ENCODE measurements at regions not wholly inside any gene's neighbourhood (a gene's known extent, or its start where the extent isn't known, plus 50 kb on each side); places are given as distances from the start of the nearest gene placed in this dataset.
"Not testable (repeated sequence)": the region's sequence is repeated elsewhere in the genome, so short reads cannot be mapped to it uniquely, and the experiment has no call there.

GRCh38 chr20:5390720-5391119, 74.0 kb upstream of the PROKR2 start:
- H3K4me3 ChIP-seq (ENCODE audit: insufficient read depth, low read depth, low read length), result no peak overlapping the region
- H3K27me3 ChIP-seq (ENCODE audit: control insufficient read depth, insufficient read depth, low read length), result no peaks in the 10 kb centered on the region
- H3K36me3 ChIP-seq (replicated peaks; ENCODE audit: control insufficient read depth, insufficient read depth, low read length), result no peaks in the 10 kb centered on the region
- DNase-seq, result no peak

DNA sequence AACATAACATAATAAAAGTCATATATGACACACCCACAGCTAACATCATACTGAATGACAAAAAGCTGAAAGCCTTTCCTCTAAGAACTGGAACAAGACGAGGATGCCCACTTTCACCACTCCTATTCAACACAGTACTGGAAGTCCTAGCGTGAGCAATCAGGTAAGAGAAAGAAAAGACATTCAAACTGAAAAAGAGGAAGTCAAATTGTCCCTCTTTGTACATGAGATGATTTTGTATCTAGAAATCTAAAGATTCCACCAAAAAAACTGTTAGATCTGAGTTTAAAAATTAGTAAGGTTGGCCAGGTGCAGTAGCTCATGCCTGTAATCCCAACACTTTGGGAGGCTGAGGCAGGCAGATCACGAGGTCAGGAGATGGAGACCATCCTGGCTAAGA, 70.1 kb upstream of the PROKR2 start:
- not testable (repeated sequence) for H3K36me3 ChIP-seq (replicated peaks; ENCODE audit: control insufficient read depth, insufficient read depth, low read length); DNase-seq; H3K4me3 ChIP-seq (ENCODE audit: insufficient read depth, low read depth, low read length); H3K27me3 ChIP-seq (ENCODE audit: control insufficient read depth, insufficient read depth, low read length)

DNA sequence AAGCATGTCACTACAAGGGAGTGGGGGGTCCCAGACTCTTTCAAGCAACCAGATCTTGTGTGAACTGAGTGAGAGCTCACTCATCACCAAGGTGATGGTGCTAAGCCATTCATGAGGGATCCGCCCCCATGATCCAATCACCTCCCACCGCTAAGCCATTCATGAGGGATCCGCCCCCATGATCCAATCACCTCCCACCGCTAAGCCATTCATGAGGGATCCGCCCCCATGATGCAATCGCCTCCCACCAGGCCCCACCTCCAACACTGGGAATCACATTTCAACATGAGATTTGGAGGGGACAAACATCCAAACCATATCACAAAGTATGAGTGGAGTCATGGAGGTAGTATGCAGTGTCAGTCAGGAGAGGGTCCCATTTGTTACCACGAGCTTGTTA, 64.8 kb upstream of the PROKR2 start:
- DNase-seq; H3K4me3 ChIP-seq (ENCODE audit: insufficient read depth, low read depth, low read length); H3K27me3 ChIP-seq (ENCODE audit: control insufficient read depth, insufficient read depth, low read length); H3K36me3 ChIP-seq (replicated peaks; ENCODE audit: control insufficient read depth, insufficient read depth, low read length): not testable (repeated sequence)

- H3K36me3 ChIP-seq (replicated peaks; ENCODE audit: control insufficient read depth, insufficient read depth, low read length), result no peaks in the 10 kb centered on the region
- H3K27me3 ChIP-seq (ENCODE audit: control insufficient read depth, insufficient read depth, low read length), result no peaks in the 10 kb centered on the region
- H3K4me3 ChIP-seq (ENCODE audit: insufficient read depth, low read depth, low read length), result no peak overlapping the region
- DNase-seq, result no peak
Observed at GRCh38 chr20:5377484-5377883, 60.7 kb upstream of the PROKR2 start.

GRCh38 chr20:5376228-5376627, 59.5 kb upstream of the PROKR2 start:
- DNase-seq, result no peak
- H3K27me3 ChIP-seq (ENCODE audit: control insufficient read depth, insufficient read depth, low read length), result no peaks in the 10 kb centered on the region
- no peaks in the 10 kb centered on the region for H3K36me3 ChIP-seq (replicated peaks; ENCODE audit: control insufficient read depth, insufficient read depth, low read length)
- no peak overlapping the region for H3K4me3 ChIP-seq (ENCODE audit: insufficient read depth, low read depth, low read length)

DNA sequence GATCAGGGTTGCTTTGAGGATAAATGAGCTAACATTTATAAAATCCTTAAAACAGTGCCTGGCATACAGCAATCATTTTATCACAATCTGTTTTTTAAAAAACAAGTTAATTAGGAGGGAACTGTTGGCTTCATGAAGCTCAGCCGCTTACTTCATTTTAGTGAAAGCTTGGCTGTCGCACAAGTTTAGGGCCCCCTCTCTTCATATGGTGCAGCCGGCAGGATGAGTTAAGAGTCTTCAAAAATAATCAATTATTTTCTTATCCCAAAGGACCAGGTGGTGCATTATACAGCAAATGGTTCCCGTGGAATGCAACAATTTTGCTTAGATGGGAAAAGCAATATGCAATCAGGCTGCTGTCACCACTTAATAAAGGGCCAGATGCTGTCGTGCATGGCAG, 57.4 kb upstream of the PROKR2 start:
- no peak for DNase-seq
- no peaks in the 10 kb centered on the region for H3K36me3 ChIP-seq (replicated peaks; ENCODE audit: control insufficient read depth, insufficient read depth, low read length)
- no peak overlapping the region for H3K4me3 ChIP-seq (ENCODE audit: insufficient read depth, low read depth, low read length)
- no peaks in the 10 kb centered on the region for H3K27me3 ChIP-seq (ENCODE audit: control insufficient read depth, insufficient read depth, low read length)

DNA sequence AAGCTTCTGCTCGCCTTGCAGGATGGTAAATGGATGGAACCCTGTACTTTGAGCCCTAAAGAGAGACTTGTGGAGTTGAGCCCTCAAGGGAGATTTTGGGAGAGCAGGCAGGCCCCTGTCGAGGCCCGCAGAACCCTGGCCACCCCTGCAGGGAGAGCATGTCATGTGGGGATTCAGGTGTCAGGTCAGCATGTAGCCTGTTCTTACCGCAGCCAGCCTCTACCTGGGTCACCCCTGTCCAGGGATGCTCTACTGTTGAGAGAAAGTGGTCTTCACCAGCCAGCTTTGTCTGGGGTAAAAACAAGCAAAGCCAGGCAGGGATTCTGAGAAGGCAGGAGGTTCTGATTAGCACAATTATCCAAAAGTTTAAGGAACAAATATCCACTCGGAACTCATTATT, 55.6 kb upstream of the PROKR2 start:
- Histone ChIP-seq H3K27me3 (ENCODE audit: control insufficient read depth, insufficient read depth, low read length) (no peaks in the 10 kb centered on the region), H3K4me3 (ENCODE audit: insufficient read depth, low read depth, low read length) (no peak overlapping the region), H3K36me3 (replicated peaks; ENCODE audit: control insufficient read depth, insufficient read depth, low read length) (no peaks in the 10 kb centered on the region)
- DNase-seq, result no peak

GRCh38 chr20:5369629-5370028, 52.9 kb upstream of the PROKR2 start:
- Histone ChIP-seq H3K27me3 (ENCODE audit: control insufficient read depth, insufficient read depth, low read length) (no peaks in the 10 kb centered on the region), H3K36me3 (replicated peaks; ENCODE audit: control insufficient read depth, insufficient read depth, low read length) (no peaks in the 10 kb centered on the region)
- DNase-seq, result no peak

More at GRCh38 chr20:5369629-5370028, 52.9 kb upstream of the PROKR2 start:
- H3K4me3 ChIP-seq (ENCODE audit: insufficient read depth, low read depth, low read length), result no peak overlapping the region

All from H7 (cell line).